ENCODE measurements at regions not wholly inside any gene's neighbourhood (a gene's known extent, or its start where the extent isn't known, plus 50 kb on each side); places are given as distances from the start of the nearest gene placed in this dataset.
A peak's percentile ranks its signal among the peaks of the same experiment; 100 is the strongest.
"Not testable (repeated sequence)": the region's sequence is repeated elsewhere in the genome, so short reads cannot be mapped to it uniquely, and the experiment has no call there.

DNA sequence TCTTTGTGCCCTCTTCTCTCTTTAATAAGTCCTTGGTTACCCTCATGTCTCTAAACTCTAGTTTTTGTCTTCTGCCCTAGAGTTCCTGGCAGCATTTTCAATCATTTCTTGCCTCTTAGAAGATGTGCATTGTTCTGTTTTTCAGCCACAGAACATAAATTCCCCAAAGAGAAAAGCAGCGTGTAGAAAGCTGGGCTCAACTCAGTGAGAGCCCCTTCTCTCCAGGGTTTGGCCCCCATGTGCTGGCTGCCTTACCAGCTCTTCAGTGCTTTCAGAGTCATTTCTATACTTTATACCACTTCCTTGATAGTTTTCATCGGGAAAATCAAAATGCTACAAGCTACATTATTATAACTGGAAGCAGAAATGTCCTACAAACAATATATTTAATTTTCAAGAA, 369.1 kb upstream of the GRM7 start:
- no peak overlapping the region for H3K27ac Mint-ChIP-seq
- no peak for DNase-seq
- H3K4me3 Mint-ChIP-seq = peak overlapping the region; percentile 45

GRCh38 chr3:6492306-6492705, 368.6 kb upstream of the GRM7 start:
- TF ChIP-seq CTCF (IDR thresholded peaks at IDR 0.05) = no peak
- Mint-ChIP-seq H3K9me3 (peaks cover 26% of the 10 kb centered on the region), H3K36me3 (ENCODE audit: low read depth) (peaks cover 17% of the 10 kb centered on the region), H3K27me3 (ENCODE audit: low read depth, poor library complexity) (no peaks in the 10 kb centered on the region), H3K27ac (no peak overlapping the region), H3K4me1 (peaks cover 10% of the 10 kb centered on the region), H3K4me3 (no peak overlapping the region)
- no peak for DNase-seq

More for the DNA sequence above, 369.1 kb upstream of the GRM7 start:
- Mint-ChIP-seq H3K9me3 (peaks cover 26% of the 10 kb centered on the region), H3K4me1 (peaks cover 10% of the 10 kb centered on the region), H3K36me3 (ENCODE audit: low read depth) (peaks cover 17% of the 10 kb centered on the region), H3K27me3 (ENCODE audit: low read depth, poor library complexity) (no peaks in the 10 kb centered on the region)
- TF ChIP-seq CTCF (IDR thresholded peaks at IDR 0.05) = no peak

- not testable (repeated sequence) for H3K27me3 Mint-ChIP-seq (ENCODE audit: low read depth, poor library complexity)
Observed at GRCh38 chr3:6498944-6499343, 362.0 kb upstream of the GRM7 start.

GRCh38 chr3:6504347-6504746, 356.6 kb upstream of the GRM7 start:
- no peak for TF ChIP-seq CTCF (IDR thresholded peaks at IDR 0.05)
- Mint-ChIP-seq H3K9me3 (peaks cover 23% of the 10 kb centered on the region), H3K4me3 (no peak overlapping the region), H3K36me3 (ENCODE audit: low read depth) (no peaks in the 10 kb centered on the region), H3K27me3 (ENCODE audit: low read depth, poor library complexity) (no peaks in the 10 kb centered on the region), H3K27ac (no peak overlapping the region), H3K4me1 (no peaks in the 10 kb centered on the region)
- no peak for DNase-seq

More at GRCh38 chr3:6498944-6499343, 362.0 kb upstream of the GRM7 start:
- not testable (repeated sequence) for H3K4me1 Mint-ChIP-seq; H3K4me3 Mint-ChIP-seq; H3K36me3 Mint-ChIP-seq (ENCODE audit: low read depth); H3K27ac Mint-ChIP-seq; DNase-seq
- peaks cover 21% of the 10 kb centered on the region for H3K9me3 Mint-ChIP-seq

DNA sequence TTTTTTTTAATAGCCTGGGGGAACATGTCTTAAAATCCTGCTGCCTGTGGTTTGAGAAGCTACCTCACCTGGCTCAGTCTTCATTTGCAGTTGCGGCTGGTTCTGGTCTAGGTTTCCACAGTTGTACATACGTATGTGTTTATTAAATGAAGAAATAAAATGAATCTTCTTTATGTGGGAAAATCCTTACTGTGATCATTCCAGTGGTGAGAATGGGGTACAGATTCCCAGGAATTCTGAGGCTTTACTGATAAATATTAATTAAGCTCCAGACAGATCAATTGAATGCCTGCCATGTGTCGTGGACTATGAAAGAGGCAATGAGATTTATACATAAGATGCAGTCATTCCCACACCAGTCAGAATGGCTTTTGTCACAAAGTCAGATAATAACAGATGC, 356.1 kb upstream of the GRM7 start:
- peaks cover 19% of the 10 kb centered on the region for H3K9me3 Mint-ChIP-seq
- no peak for DNase-seq
- H3K36me3 Mint-ChIP-seq (ENCODE audit: low read depth) = no peaks in the 10 kb centered on the region
- no peaks in the 10 kb centered on the region for H3K4me1 Mint-ChIP-seq
- no peak for TF ChIP-seq CTCF (IDR thresholded peaks at IDR 0.05)
- H3K27me3 Mint-ChIP-seq (ENCODE audit: low read depth, poor library complexity) = no peaks in the 10 kb centered on the region
- no peak overlapping the region for H3K27ac Mint-ChIP-seq
- H3K4me3 Mint-ChIP-seq = no peak overlapping the region

DNA sequence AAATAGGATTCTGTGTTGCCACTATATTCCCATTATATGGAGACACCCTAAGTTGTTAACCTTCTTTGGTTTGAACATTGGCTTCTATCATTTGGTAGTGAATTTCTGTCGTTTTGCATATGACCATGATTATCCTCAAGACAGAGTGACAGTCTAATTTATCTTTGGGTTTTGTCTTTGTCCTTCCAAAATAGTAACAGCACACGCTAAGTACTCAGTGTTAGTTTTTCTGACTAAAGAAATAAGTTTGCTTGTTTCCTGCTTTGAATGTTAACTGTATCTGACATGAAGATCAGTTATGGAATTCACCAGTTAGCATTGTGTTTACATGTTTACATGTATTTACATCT, 352.5 kb upstream of the GRM7 start:
- DNase-seq = no peak
- H3K4me1 Mint-ChIP-seq = peaks cover 16% of the 10 kb centered on the region
- H3K27ac Mint-ChIP-seq = no peak overlapping the region
- H3K36me3 Mint-ChIP-seq (ENCODE audit: low read depth) = no peaks in the 10 kb centered on the region
- no peak overlapping the region for H3K4me3 Mint-ChIP-seq
- no peaks in the 10 kb centered on the region for H3K27me3 Mint-ChIP-seq (ENCODE audit: low read depth, poor library complexity)
- TF ChIP-seq CTCF (IDR thresholded peaks at IDR 0.05) = no peak
- H3K9me3 Mint-ChIP-seq = peaks cover 15% of the 10 kb centered on the region

All from nephron progenitor cell (in vitro differentiated cells).